ENCODE measurements at regions not wholly inside any gene's neighbourhood (a gene's known extent, or its start where the extent isn't known, plus 50 kb on each side); places are given as distances from the start of the nearest gene placed in this dataset.

DNA sequence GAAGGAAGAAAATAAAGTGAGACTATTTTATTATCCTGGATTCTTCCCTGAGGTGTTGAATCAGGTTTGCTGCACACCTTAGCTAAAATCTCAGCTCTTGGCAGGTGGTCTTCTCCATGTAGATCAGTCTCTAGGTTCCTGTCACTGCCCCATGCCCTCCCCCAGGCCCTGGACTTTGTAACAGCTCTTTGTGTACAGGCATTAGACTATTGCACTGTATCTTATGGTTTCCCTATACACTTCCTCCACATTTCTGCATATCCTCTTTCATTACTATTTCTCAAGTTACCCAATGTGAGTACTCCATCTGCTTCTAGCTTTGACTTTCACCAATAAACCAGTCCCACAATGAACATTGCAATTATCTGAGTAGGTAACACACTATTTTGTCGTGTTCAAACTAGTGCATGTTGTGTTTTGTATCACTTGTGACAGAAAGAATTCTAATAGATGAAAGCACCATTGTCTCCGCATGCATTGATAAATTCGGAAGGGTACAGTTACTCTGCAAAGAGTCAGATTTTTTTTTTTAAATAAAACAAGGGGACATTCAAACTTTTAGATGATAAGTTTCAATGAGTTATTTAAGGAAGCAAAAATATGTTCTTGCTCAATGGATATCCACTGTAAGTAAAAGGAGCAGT, 1348.7 kb upstream of the C9orf72 start:
- TF ChIP-seq, protein P1, sequence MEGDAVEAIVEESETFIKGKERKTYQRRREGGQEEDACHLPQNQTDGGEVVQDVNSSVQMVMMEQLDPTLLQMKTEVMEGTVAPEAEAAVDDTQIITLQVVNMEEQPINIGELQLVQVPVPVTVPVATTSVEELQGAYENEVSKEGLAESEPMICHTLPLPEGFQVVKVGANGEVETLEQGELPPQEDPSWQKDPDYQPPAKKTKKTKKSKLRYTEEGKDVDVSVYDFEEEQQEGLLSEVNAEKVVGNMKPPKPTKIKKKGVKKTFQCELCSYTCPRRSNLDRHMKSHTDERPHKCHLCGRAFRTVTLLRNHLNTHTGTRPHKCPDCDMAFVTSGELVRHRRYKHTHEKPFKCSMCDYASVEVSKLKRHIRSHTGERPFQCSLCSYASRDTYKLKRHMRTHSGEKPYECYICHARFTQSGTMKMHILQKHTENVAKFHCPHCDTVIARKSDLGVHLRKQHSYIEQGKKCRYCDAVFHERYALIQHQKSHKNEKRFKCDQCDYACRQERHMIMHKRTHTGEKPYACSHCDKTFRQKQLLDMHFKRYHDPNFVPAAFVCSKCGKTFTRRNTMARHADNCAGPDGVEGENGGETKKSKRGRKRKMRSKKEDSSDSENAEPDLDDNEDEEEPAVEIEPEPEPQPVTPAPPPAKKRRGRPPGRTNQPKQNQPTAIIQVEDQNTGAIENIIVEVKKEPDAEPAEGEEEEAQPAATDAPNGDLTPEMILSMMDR (conservative IDR thresholded peaks at IDR 0.05) = no peak
- no peak for TF ChIP-seq ZFX (IDR thresholded peaks at IDR 0.05)

Measured in C4-2B (cell line).